ENCODE measurements at regions not wholly inside any gene's neighbourhood (a gene's known extent, or its start where the extent isn't known, plus 50 kb on each side); places are given as distances from the start of the nearest gene placed in this dataset.
"Not testable (repeated sequence)": the region's sequence is repeated elsewhere in the genome, so short reads cannot be mapped to it uniquely, and the experiment has no call there.

DNA sequence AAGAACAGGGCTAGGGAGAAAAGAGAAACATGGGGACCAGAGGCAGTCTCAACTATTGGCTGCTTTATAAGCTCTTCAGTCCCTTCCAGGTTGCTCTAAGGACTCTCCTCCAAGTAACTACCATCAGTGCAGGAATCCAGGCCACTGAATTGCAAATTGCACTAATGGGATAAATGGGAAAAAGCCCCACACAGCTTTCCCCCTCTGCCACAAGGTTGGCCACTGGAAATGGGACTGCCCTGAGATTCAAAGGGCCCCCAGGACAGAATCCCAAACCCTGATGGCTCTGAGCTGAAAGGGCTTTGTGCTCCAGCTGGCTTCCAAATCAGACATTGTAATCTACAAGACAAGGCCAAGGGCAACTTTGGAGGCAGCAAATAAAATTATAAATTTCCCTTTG lies 633.2 kb downstream of the ACTR3B start:
- DNase-seq, result no peak

DNA sequence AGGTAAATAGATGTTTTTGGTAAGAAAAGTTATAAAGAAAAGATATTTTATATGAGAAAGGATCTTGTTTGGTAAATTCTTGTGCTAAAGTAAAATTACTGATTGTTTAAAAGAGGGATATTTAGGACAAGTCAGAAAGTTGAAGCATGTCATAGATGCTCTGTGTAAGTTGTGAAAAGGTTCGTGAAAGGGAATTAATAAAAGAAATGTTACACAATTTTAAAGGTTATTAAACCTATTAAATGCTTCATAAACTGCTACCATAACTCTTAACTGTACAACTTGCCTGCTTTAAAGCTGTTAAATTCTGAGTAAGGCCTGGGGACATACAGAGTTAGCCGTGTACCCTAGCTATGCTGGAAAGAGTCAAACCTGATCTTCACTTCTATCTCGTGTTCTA lies 634.1 kb downstream of the ACTR3B start:
- DNase-seq, result no peak

DNA sequence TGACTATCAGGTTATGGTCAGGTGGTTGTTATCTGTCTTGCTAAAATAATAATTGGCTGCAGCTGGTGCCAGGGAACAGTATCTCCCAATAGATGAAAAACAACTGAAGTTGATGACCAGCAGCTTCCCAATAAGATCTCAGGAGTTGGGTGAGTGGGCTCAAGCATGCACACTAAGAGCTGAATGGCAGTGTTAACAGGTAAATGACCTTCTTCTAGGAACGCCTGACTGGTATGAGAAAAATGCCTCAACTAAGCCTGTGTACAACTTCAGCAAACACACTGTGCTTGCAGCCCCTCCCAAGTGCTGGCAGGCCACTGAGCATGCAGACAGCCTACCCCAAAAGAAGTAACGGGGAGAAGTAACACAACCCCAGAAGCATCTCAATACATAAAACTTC lies 636.9 kb downstream of the ACTR3B start:
- DNase-seq, result no peak

DNA sequence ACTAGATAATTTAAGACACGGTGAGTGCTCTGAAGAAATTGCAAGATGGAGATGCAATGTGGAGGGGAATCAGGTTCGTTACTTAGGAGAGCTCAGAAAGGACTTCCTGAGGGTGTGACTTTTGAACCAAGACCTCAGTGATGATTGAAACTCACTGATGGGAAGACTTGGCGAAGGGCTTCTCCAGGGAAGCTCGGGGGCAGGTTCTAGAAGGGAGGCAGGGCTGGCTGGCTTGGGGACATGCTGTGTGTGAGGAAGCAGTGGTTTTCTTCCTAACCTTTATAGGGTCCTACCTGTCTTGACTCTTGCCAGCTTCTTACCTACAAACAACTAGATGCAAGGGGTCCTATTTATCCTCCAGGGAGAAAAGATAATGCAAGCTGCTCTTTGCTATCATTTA lies 637.9 kb downstream of the ACTR3B start:
- DNase-seq, result no peak

DNA sequence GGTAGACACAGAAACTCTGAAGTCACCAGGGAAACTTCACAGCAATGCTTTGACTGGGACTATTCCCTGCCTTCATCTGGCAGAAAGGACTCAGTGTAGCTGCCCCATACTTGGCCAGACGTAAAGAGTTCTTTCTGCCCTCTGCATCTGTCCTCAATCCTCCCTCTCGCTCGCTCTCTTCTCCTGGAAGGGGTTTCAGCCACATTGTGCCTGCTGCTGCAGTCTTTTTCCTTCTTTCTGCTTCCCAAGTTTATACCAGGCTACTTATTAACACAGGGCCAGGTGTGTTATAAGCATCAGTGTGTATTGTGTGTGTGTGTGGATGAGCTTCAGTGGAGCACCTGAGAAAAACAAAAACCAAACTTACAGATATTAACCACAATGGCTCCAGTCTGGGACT lies 638.4 kb downstream of the ACTR3B start:
- no peak for DNase-seq

DNA sequence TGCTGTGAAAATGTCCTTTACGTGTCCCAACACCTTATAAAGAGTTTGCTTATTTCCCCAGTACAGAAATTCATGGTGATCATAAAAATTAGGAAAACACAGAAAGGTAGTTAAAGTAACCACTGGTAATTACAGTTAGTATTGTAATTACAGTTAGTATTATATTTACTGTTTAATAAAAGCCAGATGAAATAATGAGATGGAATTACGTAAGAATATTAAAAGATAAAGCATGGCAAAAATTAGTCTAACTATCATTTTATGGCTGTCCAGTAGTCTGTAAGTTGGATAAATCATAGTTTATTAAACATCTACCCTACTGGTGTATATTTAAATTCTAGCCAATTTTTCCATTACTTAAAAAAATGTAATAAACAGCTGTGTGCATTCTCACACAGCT lies 638.8 kb downstream of the ACTR3B start:
- DNase-seq, result no peak

DNA sequence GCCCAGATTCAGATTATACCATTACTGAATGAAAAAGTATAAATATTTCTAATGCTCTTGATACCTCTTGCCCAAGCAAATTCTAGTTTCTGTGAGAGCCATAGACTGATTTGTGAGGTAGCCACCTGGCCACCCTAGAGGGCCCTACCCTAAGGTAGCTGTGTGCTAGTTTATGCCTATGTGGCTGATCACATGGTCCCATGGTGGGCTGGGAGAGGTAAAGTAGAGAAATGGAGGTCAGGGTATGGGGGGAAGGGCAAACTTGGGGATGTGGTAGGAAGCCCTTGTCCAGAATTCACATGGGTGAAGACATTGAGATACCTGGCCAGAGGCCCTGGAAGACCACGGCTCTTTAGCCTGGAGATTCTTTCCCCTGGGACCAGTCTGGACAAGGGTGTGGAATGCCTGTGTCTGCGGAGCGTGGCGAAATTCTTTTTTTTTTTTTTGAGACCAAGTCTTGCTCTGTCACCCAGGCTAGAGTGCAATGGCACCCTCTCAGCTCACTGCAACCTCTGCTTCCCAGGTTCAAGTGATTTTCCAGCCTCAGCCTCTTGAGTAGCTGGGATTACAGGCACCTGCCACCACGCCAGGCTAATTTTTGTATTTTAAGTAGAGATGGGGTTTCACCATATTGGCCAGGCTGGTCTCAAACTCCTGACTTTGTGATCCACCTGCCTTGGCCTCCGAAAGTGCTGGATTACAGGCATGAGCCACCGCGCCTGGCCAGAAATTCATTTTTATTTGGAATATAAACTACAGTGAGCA lies 639.4 kb downstream of the ACTR3B start:
- no peak for DNase-seq

DNA sequence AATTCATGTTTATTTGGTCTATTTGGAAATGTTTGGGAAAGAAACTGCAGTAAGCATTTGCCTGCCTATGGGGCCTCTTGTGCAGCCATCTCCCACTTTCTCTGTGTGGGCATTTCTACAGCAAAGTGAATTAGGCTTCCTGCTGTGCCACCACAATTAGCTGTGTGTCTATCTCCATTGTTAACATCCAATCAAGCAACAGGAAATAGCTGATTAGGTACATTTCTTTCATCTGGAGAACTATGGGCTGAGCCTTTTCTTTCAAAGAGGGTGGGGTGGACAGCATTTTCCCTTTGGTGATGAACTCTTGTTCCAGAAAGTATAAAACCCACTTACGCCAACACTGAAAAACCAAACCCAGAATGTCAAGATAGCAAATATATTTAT lies 640.0 kb downstream of the ACTR3B start:
- no peak for DNase-seq

DNA sequence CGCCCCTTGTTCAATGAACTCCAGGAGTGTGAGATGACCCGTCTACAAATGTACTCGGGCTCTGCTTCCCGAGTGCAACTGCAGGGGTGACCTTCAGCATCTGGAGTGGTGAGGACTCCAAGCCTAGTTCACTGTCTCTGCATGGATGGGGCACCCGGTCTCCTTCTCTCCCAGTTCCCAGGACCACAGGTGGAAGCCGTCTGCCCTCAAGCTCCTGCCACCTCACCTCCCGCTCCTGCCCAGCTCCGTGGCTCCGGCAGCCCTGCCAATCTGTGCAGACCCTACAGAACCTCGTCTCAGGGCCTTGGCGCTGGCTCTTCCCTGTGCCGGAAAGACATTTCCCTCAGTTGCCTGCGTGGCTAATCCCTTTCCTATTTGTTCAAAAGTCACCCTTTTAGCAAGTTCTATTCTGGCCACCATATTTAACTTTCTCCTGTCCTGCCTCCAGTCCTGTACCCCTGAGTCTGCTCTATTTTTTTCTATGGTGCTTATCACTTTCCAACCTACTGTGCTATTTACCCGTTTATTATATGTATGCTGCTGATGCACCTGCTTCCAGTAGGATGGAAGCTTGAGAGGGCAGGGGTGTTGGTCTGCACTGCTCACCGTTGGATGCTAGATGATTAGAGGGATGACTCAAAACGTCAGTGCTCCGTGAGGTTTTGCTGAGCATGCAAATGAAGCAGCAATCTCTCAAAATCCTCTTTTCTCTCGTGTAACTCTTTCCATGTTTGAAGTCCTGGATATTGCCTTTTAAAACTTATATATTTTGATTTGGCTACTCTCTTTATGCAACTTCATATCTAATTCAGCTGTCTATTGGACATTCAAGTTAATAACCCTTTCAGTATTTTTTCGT lies 641.4 kb downstream of the ACTR3B start:
- no peak for DNase-seq

DNA sequence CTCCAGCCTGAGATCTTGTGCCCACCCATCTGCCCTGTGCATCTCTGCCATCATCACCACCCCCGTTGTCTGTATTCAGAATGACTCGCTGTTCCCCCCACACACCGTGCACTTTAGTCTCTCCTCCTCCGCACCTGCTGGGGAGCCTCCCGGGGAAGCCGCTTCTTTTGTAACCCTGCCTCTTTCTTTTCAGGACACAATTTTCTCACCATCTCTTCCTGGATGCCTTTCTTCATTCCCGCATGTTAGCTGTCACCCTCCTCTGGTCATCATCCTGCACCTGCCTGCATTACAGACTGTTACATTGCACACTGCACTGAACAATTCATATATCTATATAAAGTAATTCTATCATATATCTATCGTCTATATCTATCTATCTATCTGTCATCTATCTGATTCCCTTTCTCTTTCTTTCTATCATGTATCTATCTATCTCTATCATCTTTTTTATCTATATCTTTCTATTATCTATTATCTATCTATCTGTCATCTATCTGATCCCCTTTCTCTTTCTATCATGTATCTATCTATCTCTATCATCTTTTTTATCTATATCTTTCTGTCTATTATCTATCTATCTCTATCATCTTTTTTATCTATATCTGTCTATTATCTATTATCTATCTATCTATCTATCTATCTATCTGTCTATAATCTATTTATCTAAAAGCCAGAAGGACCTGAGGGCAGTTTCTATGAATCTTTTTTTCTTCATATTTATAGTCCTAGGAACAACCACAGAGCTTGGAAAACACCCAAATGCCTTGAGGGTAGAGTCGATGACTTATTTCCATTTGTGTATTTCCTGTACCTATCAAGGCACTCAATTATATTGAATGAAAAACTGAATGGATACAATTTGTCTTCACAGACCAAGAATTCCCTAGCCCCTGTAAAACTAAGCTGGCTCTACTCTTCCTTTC lies 642.5 kb downstream of the ACTR3B start:
- DNase-seq, result no peak

DNA sequence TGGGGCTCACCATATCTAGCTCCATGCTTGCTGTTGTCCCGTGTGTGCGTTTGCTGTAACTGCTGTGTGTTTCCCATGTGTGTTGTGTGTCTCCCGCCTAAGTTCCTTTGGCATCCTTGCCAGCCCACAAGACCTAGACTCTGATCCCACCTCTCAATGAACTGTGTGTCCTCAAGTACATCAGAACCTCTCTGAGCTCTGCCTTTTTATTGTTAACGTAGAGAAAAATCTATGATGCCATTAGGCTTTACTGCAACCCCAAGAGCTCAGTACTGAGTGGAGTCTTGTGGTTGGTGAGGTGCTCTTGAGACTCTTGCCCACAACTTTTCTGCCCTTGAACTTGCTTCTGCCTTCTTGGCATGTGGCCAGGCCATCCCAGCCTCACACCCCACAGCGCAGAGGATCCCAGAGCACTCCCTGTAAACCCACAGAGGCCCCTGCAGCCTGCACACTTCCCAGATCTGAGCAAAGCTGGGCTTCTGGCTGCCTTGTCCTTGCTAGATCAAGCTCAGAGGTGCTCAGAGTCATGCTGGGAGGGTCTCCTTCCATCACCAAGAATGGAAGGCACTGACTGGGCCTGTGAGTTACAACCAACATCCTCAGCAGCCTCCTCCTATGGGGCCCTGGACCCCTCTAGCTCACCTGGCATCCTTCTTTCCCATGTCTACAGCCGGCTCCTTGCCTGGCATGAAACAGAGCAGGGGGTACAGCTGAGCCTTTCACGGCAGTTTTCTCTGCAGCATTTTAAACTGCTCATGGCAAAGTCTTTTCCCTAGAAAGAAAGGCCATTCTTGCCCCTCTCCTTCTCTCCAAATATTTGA lies 643.4 kb downstream of the ACTR3B start:
- no peak for DNase-seq

DNA sequence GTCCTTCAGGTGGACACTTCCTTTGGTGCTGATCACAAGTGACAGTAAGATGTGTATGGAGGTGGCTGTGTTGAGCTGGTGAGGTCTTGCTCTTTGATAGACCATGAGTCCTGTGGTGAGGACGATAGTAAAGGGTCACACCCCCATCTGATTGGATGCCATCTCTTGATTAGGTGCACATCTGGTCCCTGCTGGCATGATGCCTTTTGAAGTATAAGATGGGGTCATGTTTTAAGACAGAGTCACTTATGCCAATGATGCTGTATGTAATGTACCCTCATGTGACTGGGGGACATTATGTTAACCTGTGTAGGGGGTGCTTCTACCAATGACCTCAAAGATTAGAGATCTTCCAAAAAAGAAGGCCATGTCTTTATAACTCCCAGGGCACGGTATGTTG lies 644.6 kb downstream of the ACTR3B start:
- no peak for DNase-seq

DNA sequence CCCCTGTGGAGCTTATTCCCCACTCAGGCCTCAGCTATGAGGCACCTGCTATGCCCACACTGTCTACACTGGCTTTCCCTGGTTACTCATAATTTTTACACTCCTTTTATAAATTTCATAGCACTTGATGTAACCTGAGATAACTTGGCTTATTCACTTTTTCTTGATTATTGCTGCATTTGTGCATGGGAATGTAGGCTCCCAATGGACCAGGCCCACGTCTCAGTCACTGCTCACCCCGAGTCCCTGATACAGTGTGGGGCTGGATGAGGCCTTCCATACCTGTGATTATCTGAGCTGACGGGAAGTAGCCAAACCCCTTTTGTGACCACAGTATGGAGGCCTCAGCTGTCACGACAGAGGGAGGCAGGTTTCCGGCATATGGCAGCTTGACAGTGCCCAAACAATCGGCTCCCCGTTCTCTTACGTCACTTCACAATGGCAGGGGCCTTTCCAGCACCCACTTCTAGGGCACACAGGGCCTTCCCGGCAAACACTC lies 645.3 kb downstream of the ACTR3B start:
- no peak for DNase-seq

DNA sequence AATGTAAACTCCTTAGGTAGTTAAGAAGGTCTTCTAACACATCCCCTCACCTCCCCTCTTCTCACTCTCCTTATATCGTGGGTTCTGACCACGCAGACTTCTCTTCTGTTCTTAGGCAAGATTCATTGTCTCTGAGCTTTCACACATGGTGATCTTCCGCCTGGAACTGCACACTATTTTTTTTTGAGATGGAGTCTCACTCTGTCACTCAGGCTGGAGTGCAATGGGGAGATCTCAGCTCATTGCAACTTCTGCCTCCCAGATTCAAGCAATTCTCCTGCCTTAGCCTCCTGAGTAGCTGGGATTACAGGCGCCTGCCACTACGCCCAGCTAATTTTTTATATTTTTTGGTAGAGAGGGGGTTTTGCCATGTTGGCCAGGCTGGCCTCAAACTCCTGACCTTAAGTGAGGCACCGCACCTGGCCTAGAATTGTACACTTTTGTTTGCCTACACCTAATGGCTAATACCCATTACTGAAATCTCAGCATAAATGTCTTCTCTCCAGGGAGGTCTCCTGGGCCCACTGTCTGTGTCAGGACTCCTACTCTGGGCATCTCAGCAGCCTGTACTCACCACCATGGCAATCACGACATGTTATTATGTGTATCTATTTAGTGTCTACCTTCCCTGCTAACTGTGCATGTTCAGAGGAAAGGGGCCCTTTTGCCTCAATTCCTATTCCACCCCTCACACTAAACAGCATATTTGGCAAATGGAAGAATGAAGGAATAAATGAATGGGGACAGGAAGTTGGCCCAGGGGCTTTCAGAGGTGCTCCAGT lies 646.3 kb upstream of the DPP6 start:
- no peak for DNase-seq

DNA sequence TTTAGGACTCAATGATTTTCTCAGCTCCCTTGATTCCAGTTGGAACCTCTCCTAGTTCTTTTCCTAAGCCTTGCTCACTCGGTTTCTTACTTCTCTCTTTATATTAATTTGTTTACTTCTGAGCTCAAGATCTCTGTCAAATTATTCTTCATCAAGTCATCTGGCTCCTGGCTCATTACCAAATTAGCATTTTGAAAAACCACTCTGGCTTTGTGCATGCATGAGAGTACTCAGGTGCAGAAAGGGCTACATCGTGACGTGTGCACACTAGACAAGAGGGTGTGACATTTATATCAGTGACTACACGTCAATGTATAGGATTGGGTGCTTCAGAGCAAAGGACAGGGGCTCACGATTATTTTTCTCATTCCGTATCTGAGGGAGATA lies 645.7 kb upstream of the DPP6 start:
- no peak for DNase-seq

DNA sequence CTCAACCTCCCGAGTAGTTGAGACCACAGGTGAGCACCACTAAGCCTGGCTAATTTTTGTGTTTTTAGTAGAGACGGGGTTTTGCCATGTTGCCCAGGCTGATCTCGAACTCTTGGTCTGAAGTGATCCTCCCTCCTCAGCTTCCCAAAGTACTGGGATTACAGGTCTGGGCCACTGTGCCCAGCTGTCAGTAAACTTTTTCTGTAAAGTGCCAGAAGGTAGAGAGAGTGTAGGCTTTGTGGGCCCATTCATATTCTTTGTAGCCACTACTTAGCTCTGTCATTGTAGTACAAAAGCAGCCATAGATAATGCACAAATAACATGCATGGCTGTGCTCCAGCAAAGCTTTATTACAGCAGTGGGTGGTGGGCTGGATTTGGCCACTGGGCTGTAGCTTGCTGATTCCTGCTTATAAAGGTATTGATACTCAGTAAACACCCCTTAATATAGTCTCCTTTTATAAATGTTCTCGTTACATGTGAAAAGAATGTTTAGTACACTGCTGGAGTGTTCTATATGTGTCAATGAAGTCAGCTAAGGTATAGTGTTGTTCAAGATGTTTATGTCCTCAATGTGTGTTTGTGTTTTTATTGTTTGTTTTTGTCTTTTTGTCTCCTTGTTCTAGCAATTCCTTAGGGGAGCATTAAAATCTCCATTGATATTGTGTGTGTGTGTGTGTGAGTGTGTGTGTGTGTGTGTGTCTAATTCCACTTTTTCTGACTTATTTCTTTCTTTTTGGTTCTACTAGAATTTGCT lies 644.7 kb upstream of the DPP6 start:
- no peak for DNase-seq

DNA sequence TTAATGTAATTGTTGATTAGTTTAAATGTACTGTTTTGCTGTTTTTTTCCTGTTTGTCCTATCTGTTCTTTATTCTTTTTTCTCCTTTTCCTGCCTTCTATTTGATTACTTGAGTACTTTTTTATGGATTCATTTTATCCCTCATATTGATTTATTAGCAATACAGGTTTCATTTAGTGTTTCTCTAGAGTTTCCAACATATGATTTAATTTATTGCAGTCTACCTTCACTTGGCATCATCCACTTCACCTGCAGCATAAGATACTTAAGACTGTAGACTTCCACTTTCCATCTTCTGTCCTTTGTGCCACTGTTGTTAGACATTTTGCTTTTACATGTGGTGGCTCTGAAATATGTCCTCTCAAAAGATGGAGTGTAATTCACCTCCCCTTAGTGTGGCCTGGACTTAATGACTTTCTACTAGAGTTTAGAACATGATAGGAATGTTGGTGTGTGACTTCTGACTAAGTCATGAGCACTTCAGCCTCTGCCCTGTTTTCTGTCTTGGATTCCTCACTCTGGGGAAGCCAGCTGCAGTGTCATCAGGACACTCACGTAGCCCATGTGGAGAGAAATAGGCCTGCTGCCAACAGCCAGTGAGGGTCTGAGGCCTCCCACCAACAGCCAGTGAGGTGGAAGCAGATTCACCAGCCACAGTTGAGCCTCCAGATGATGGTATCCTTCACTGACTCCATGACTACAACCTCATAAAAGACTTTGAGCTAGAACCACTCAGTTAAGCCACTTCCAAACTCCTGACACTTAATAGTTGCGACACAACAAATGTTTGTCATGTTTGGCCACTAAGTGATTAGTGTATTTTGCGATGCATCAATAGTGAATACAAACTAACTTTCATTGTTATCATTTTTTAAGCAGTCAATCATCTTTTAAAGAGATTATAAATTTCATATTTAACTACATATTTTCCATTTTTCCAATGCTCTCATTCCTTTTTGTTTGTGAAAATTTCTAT lies 643.5 kb upstream of the DPP6 start:
- no peak for DNase-seq

DNA sequence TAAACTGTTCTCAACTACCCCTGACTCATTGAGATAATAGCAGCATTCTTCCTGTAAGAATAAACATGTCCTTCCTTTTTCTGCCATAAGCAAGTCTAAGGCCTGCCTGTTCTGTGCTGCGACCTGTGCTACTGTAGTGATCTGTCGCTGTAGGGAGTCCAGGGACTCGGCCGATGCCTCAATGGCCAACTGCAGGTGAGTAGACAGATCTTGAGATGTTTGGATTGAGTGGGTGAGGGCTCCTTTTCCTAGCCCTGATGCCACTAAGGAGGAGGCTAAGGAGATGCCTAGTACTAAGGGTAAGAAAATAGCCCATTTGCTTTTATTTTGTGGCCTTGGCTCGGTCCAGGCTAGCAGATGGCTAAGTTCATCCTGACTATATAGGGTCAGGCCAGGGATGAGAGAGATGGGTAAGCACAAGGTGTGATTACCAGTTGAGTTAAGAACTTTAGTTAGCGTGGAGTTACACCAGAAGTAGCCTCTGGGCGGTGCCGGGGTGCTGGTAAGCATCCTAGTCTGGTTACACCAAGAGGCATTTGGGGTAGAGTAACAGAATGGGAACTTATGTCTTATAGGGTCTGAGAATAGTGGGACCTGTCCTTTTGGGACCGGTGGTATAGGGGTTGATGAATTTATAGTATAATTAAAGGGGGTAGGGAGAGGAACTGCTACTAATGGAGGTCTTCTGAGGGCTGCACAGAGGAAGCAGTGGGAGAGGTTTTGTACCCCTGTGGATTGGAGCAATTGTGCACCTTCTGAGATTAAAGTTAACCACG lies 642.4 kb upstream of the DPP6 start:
- DNase-seq, result not testable (repeated sequence)

All from NCI-H187 (cell line).